WTC11 (cell line): ENCODE measurements at regions not wholly inside any gene's neighbourhood (a gene's known extent, or its start where the extent isn't known, plus 50 kb on each side); places are given as distances from the start of the nearest gene placed in this dataset.

Source experiments
- ATAC-seq: fragments of 200-7000 bp; cut with Tn5 transposase; 2 replicates; pipeline ENCODE4 v1.10.0; 2021; ENCODE audit warnings: mild to moderate bottlenecking, moderate library complexity
- CTCF ChIA-PET: fragments of 300-600 bp; sonication (Branson Sonifier 250); formaldehyde crosslinking; loops from one replicate; lab custom pipeline; 2021; ENCODE audit warnings: antibody characterized with exemption; lab: Charles Lee
- POLR2A ChIA-PET: fragments of 350-600 bp; sonication (Branson Sonifier 250); formaldehyde crosslinking; loops from one replicate; lab custom pipeline; 2021; ENCODE audit warnings: antibody characterized with exemption; lab: Charles Lee
- DNase-seq: peaks from one replicate; pipeline ENCODE4 v3.0.0; 2021; ENCODE audit warnings: low spot score
- H3K27ac Mint-ChIP-seq: 2 replicates; pipeline ENCODE4 v1.8.0; 2021; ENCODE audit warnings: mixed read lengths
- H3K27me3 Mint-ChIP-seq: 2 replicates; pipeline ENCODE4 v1.8.0; 2021; ENCODE audit warnings: low read depth, mild to moderate bottlenecking, moderate library complexity, mixed read lengths
- H3K36me3 Mint-ChIP-seq: 2 replicates; pipeline ENCODE4 v1.8.0; 2021; ENCODE audit warnings: mixed read lengths
- H3K4me1 Mint-ChIP-seq: 2 replicates; pipeline ENCODE4 v1.8.0; 2022; ENCODE audit warnings: mixed read lengths
- H3K4me3 Mint-ChIP-seq: 2 replicates; pipeline ENCODE4 v1.8.0; 2021; ENCODE audit warnings: mild to moderate bottlenecking, moderate library complexity, mixed read lengths
- H3K9me3 Mint-ChIP-seq: 2 replicates; pipeline ENCODE4 v1.8.0; 2021; ENCODE audit warnings: mixed read lengths
- ARID4B ChIP-seq: sonication (generic); formaldehyde crosslinking; IDR thresholded peaks from 2 replicates; pipeline ENCODE4 v1.8.0; 2023; ENCODE audit warnings: missing genetic modification reagents, mild to moderate bottlenecking, borderline replicate concordance
- CBFB ChIP-seq: sonication (generic); formaldehyde crosslinking; IDR thresholded peaks from 2 replicates; pipeline ENCODE4 v1.8.1; 2022; ENCODE audit warnings: mild to moderate bottlenecking, low read depth, missing genetic modification reagents
- CREB1 ChIP-seq: sonication (generic); formaldehyde crosslinking; IDR thresholded peaks from 2 replicates; pipeline ENCODE4 v1.8.0; 2023; ENCODE audit warnings: mild to moderate bottlenecking, missing genetic modification reagents
- CTCF ChIP-seq: fragments of 200-600 bp; IDR thresholded peaks from 2 replicates; pipeline ENCODE4 v1.8.0; 2022; ENCODE audit warnings: antibody characterized with exemption
- EMX1 ChIP-seq: fragments of 250-450 bp; sonication (Bioruptor Pico); IDR thresholded peaks from 2 replicates; pipeline ENCODE4 v1.8.0; 2021; ENCODE audit warnings: mild to moderate bottlenecking
- FOXJ3 ChIP-seq: sonication (generic); formaldehyde crosslinking; IDR thresholded peaks from 2 replicates; pipeline ENCODE4 v1.9.0; 2021; ENCODE audit warnings: missing genetic modification reagents, mild to moderate bottlenecking, borderline replicate concordance
- FOXP1 ChIP-seq: sonication (generic); formaldehyde crosslinking; IDR thresholded peaks from 2 replicates; pipeline ENCODE4 v1.8.0; 2022; ENCODE audit warnings: missing genetic modification reagents, mild to moderate bottlenecking, moderate library complexity, borderline replicate concordance
- GTF2I ChIP-seq: fragments of 250-450 bp; sonication (Bioruptor Pico); conservative IDR thresholded peaks from 2 replicates; pipeline ENCODE4 v1.4.0; 2021; ENCODE audit warnings: mild to moderate bottlenecking
- IRF2 ChIP-seq: sonication (generic); formaldehyde crosslinking; IDR thresholded peaks from 2 replicates; pipeline ENCODE4 v1.8.0; 2022; ENCODE audit warnings: low read depth, missing genetic modification reagents, borderline replicate concordance
- JAZF1 ChIP-seq: fragments of 250-450 bp; sonication (Bioruptor Pico); IDR thresholded peaks from 2 replicates; pipeline ENCODE4 v1.9.0; 2021; ENCODE audit warnings: moderate library complexity, mild to moderate bottlenecking, inconsistent platforms
- KAT7 ChIP-seq: sonication (generic); formaldehyde crosslinking; IDR thresholded peaks from 2 replicates; pipeline ENCODE4 v1.8.1; 2023; ENCODE audit warnings: missing genetic modification reagents, mild to moderate bottlenecking, borderline replicate concordance
- MLX ChIP-seq: sonication (generic); formaldehyde crosslinking; IDR thresholded peaks from 2 replicates; pipeline ENCODE4 v1.8.1; 2023; ENCODE audit warnings: mild to moderate bottlenecking, missing genetic modification reagents, moderate library complexity
- MXD4 ChIP-seq: fragments of 250-450 bp; sonication (Bioruptor Pico); IDR thresholded peaks from 2 replicates; pipeline ENCODE4 v1.8.0; 2021; ENCODE audit warnings: mild to moderate bottlenecking, moderate library complexity, borderline replicate concordance
- MYBL2 ChIP-seq: sonication (generic); formaldehyde crosslinking; IDR thresholded peaks from 2 replicates; pipeline ENCODE4 v1.8.1; 2023; ENCODE audit warnings: mild to moderate bottlenecking, moderate library complexity, missing genetic modification reagents
- NFATC4 ChIP-seq: fragments of 250-450 bp; sonication (Bioruptor Pico); IDR thresholded peaks from 2 replicates; pipeline ENCODE4 v1.9.0; 2021; ENCODE audit warnings: mild to moderate bottlenecking
- NR1H2 ChIP-seq: sonication (generic); formaldehyde crosslinking; IDR thresholded peaks from 2 replicates; pipeline ENCODE4 v1.9.0; 2021; ENCODE audit warnings: mild to moderate bottlenecking, moderate library complexity, missing genetic modification reagents
- NR2C2 ChIP-seq: sonication (generic); formaldehyde crosslinking; IDR thresholded peaks from 2 replicates; pipeline ENCODE4 v1.8.0; 2022; ENCODE audit warnings: mild to moderate bottlenecking, missing genetic modification reagents
- PRRX2 ChIP-seq: fragments of 250-450 bp; sonication (Bioruptor Pico); IDR thresholded peaks from 2 replicates; pipeline ENCODE4 v1.8.0; 2021; ENCODE audit warnings: mild to moderate bottlenecking
- RORB ChIP-seq: fragments of 250-450 bp; sonication (Bioruptor Pico); IDR thresholded peaks from 2 replicates; pipeline ENCODE4 v1.9.0; 2021; ENCODE audit warnings: mild to moderate bottlenecking
- TCF7 ChIP-seq: sonication (generic); formaldehyde crosslinking; IDR thresholded peaks from 2 replicates; pipeline ENCODE4 v1.8.0; 2022; ENCODE audit warnings: mild to moderate bottlenecking, low read depth, missing genetic modification reagents, moderate library complexity
- ZBTB21 ChIP-seq: sonication (generic); formaldehyde crosslinking; IDR thresholded peaks from 2 replicates; pipeline ENCODE4 v1.8.1; 2023; ENCODE audit warnings: mild to moderate bottlenecking, missing genetic modification reagents, borderline replicate concordance
- ZNF219 ChIP-seq: sonication (generic); formaldehyde crosslinking; IDR thresholded peaks from 2 replicates; pipeline ENCODE4 v1.8.0; 2023; ENCODE audit warnings: missing genetic modification reagents, mild to moderate bottlenecking, borderline replicate concordance
- ZNF263 ChIP-seq: sonication (generic); formaldehyde crosslinking; IDR thresholded peaks from 2 replicates; pipeline ENCODE4 v1.8.1; 2022; ENCODE audit warnings: low read depth, mild to moderate bottlenecking, moderate library complexity, missing genetic modification reagents
- ZNF281 ChIP-seq: sonication (generic); formaldehyde crosslinking; IDR thresholded peaks from 2 replicates; pipeline ENCODE4 v1.8.0; 2023; ENCODE audit warnings: mild to moderate bottlenecking, missing genetic modification reagents
- ZNF396 ChIP-seq: fragments of 250-450 bp; sonication (Bioruptor Pico); IDR thresholded peaks from 2 replicates; pipeline ENCODE4 v1.8.0; 2021; ENCODE audit warnings: mild to moderate bottlenecking, moderate library complexity, borderline replicate concordance
- ZNF416 ChIP-seq: fragments of 250-450 bp; sonication (Bioruptor Pico); IDR thresholded peaks from 2 replicates; pipeline ENCODE4 v1.9.0; 2021; ENCODE audit warnings: mild to moderate bottlenecking, inconsistent platforms
- TF ChIP-seq, protein P1 (sequence below): sonication (generic); formaldehyde crosslinking; IDR thresholded peaks from 2 replicates; pipeline ENCODE4 v1.8.0; 2023; ENCODE audit warnings: missing genetic modification reagents
- TF ChIP-seq, protein P2 (sequence below): sonication (generic); formaldehyde crosslinking; conservative IDR thresholded peaks from 2 replicates; pipeline ENCODE4 v1.8.1; 2022; ENCODE audit warnings: mild to moderate bottlenecking, missing genetic modification reagents

GRCh38 chr4:33357121-33357520 lies 2637.0 kb downstream of the PCDH7 start:
- POLR2A ChIA-PET: no interaction called here
- Mint-ChIP-seq H3K27ac (no peak overlapping the region), H3K27me3 (no peaks in the 10 kb centered on the region), H3K4me1 (no peaks in the 10 kb centered on the region), H3K9me3 (peaks cover 11% of the 10 kb centered on the region; the same call in 1 of the 2 replicates), H3K4me3 (no peak overlapping the region), H3K36me3 (no peaks in the 10 kb centered on the region)
- TF ChIP-seq EMX1 (no peak), PRRX2 (no peak), ARID4B (CRISPR knock-in tag) (no peak), ZBTB21 (no peak), NR2C2 (CRISPR knock-in tag) (no peak), NR1H2 (CRISPR knock-in tag) (no peak), KAT7 (CRISPR knock-in tag) (no peak), GTF2I (CRISPR knock-in tag) (no peak), CREB1 (CRISPR knock-in tag) (no peak), MLX (CRISPR knock-in tag) (no peak), ZNF396 (CRISPR knock-in tag) (no peak), MYBL2 (no peak), NFATC4 (CRISPR knock-in tag) (no peak), FOXJ3 (no peak), ZNF219 (no peak), ZNF416 (CRISPR knock-in tag) (no peak), ZNF281 (CRISPR knock-in tag) (no peak), CBFB (CRISPR knock-in tag) (no peak), MXD4 (CRISPR knock-in tag) (no peak)
- TF ChIP-seq, protein P1, sequence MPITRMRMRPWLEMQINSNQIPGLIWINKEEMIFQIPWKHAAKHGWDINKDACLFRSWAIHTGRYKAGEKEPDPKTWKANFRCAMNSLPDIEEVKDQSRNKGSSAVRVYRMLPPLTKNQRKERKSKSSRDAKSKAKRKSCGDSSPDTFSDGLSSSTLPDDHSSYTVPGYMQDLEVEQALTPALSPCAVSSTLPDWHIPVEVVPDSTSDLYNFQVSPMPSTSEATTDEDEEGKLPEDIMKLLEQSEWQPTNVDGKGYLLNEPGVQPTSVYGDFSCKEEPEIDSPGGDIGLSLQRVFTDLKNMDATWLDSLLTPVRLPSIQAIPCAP (CRISPR knock-in tag): no peak
- CTCF ChIA-PET: no interaction called here
- DNase-seq (no peak), ATAC-seq (no peak)

GRCh38 chr4:33369446-33369845 lies 2649.3 kb downstream of the PCDH7 start:
- no peak for DNase-seq
- H3K9me3 Mint-ChIP-seq: peaks cover 29% of the 10 kb centered on the region
- H3K4me3 Mint-ChIP-seq: no peak overlapping the region
- CTCF ChIA-PET: no interaction called here
- ATAC-seq: no peak
- no peaks in the 10 kb centered on the region for H3K27me3 Mint-ChIP-seq
- POLR2A ChIA-PET: no interaction called here
- H3K4me1 Mint-ChIP-seq: peaks cover 4% of the 10 kb centered on the region; the same call in 1 of the 2 replicates
- 0 out of 2 replicates have a peak, but pooled peaks cover 3% of the 10 kb centered on the region for H3K36me3 Mint-ChIP-seq
- H3K27ac Mint-ChIP-seq: no peak overlapping the region
- TF ChIP-seq IRF2: no peak
- TF ChIP-seq FOXP1: no peak
- TF ChIP-seq JAZF1 (CRISPR knock-in tag): no peak
- no peak for TF ChIP-seq RORB (CRISPR knock-in tag)
- TF ChIP-seq, protein P2, sequence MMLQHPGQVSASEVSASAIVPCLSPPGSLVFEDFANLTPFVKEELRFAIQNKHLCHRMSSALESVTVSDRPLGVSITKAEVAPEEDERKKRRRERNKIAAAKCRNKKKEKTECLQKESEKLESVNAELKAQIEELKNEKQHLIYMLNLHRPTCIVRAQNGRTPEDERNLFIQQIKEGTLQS: no peak
- no peak for TF ChIP-seq MYBL2
- TF ChIP-seq ZNF416 (CRISPR knock-in tag): no peak
- no peak for TF ChIP-seq CTCF
- TF ChIP-seq NR1H2 (CRISPR knock-in tag): no peak
- TF ChIP-seq TCF7: no peak
- TF ChIP-seq ZNF263: no peak
